K562 (cell line): ENCODE measurements at regions not wholly inside any gene's neighbourhood (a gene's known extent, or its start where the extent isn't known, plus 50 kb on each side); places are given as distances from the start of the nearest gene placed in this dataset.

Experiments used
- ATAC-seq: fragments of 200-7000 bp; cut with Tn5 transposase; 3 replicates; pipeline ENCODE4 v1.9.1; 2020; ENCODE audit warnings: moderate library complexity
- BruUV-seq: library from RNA; stranded (reverse); fragments of 400-500 nt; replicated peaks from 2 replicates; lab custom pipeline; 2021; lab: Mats Ljungman, UMichigan
- CTCF ChIA-PET: fragments of 300-600 bp; formaldehyde crosslinking; extraction: SDS; loops from one replicate; lab custom pipeline; 2021; ENCODE audit warnings: low intra/inter-chr PET ratio; lab: Yijun Ruan, JAX
- POLR2A ChIA-PET: fragments of 300-600, 350-650 bp; sonication (Branson Sonifier 250); formaldehyde crosslinking; extraction: SDS; loops from one replicate; lab custom pipeline; 2021; ENCODE audit warnings: antibody characterized with exemption, inconsistent platforms; lab: Yijun Ruan, JAX
- DNase-seq, 4 experiments: peaks; one replicate each; pipeline versions ENCODE4 v3.0.0 to v3.0.0-alpha.2; 2011 to 2018; ENCODE audit warnings: low spot score in 3 of 4, mixed read lengths in 3 of 4; ENCODE audit errors: extremely low read depth in 1 of 4
- FAIRE-seq: peaks from 2 replicates; lab custom pipeline; 2011; peaks lifted over from hg19 to GRCh38; lab: Jason Lieb, UNC
- H2AFZ ChIP-seq: 2 replicates; pipeline ENCODE4 v1.6.0; 2011; ENCODE audit warnings: low read depth, low read length, control low read depth, inconsistent platforms
- H3K27ac ChIP-seq: fragments of 200-600 bp; 3 replicates; pipeline ENCODE4 v1.8.0; 2011; ENCODE audit warnings: low read depth, mild to moderate bottlenecking, control low read depth, inconsistent platforms, low read length, moderate library complexity, mixed read lengths; ENCODE audit errors: extremely low read depth
- H3K27me3 ChIP-seq, 2 experiments: fragments of 300-600 bp in 1 of 2; 2 replicates in 1 of 2; 3 replicates in 1 of 2; pipeline versions ENCODE4 v1.6.0 to v1.8.0; 2011; ENCODE audit warnings: inconsistent platforms in 2 of 2, low read length in 2 of 2, mild to moderate bottlenecking in 1 of 2, mixed read lengths in 1 of 2, moderate library complexity in 1 of 2; ENCODE audit not compliant: control insufficient read depth in 2 of 2, insufficient read depth in 2 of 2
- H3K36me3 ChIP-seq: fragments of 300-600 bp; 3 replicates; pipeline ENCODE4 v1.8.0; 2011; ENCODE audit warnings: mild to moderate bottlenecking, low read length, inconsistent platforms; ENCODE audit not compliant: control insufficient read depth, insufficient read depth
- H3K4me1 ChIP-seq, 2 experiments: fragments of 200-600 bp in 1 of 2; replicated peaks in 1 of 2; 2 replicates in 1 of 2; 3 replicates in 1 of 2; pipeline versions ENCODE4 v1.5.1 to v1.8.0; 2011; ENCODE audit warnings: inconsistent platforms in 2 of 2, low read length in 2 of 2, mild to moderate bottlenecking in 1 of 2, mixed read lengths in 1 of 2, moderate library complexity in 1 of 2; ENCODE audit not compliant: control insufficient read depth in 2 of 2, insufficient read depth in 2 of 2
- H3K4me2 ChIP-seq: 2 replicates; pipeline ENCODE4 v1.6.1; 2011; ENCODE audit warnings: low read length, control low read depth, inconsistent platforms, mixed read lengths; ENCODE audit not compliant: insufficient read depth
- H3K4me3 ChIP-seq: fragments of 200-600 bp; sonication (generic), shearing (Covaris generic); 2 replicates; pipeline ENCODE4 v1.5.1; 2016; ENCODE audit warnings: control low read depth, inconsistent platforms
- H3K79me2 ChIP-seq: fragments of 200-600 bp; 3 replicates; pipeline ENCODE4 v1.8.0; 2011; ENCODE audit warnings: low read length, inconsistent platforms; ENCODE audit not compliant: control insufficient read depth, insufficient read depth
- H3K9ac ChIP-seq, 2 experiments: 2 replicates each; pipeline versions ENCODE4 v1.6.0 to v1.6.1; 2011; ENCODE audit warnings: low read depth in 2 of 2, low read length in 2 of 2, control low read depth in 1 of 2, inconsistent platforms in 1 of 2, mild to moderate bottlenecking in 1 of 2, mixed read lengths in 1 of 2; ENCODE audit not compliant: insufficient read depth in 1 of 2
- H3K9me1 ChIP-seq: one replicate; pipeline ENCODE4 v1.6.0; 2011; ENCODE audit warnings: inconsistent platforms, mild to moderate bottlenecking, low read length, moderate library complexity; ENCODE audit not compliant: control insufficient read depth, insufficient read depth
- H3K9me3 ChIP-seq: replicated peaks from 2 replicates; pipeline ENCODE4 v1.5.1; 2011; ENCODE audit warnings: low read depth, low read length, inconsistent platforms; ENCODE audit not compliant: control insufficient read depth, insufficient read depth
- H4K20me1 ChIP-seq: replicated peaks from 2 replicates; pipeline ENCODE4 v1.6.1; 2011; ENCODE audit warnings: low read length, inconsistent platforms, mixed read lengths; ENCODE audit not compliant: control insufficient read depth, insufficient read depth
- CAMTA2 ChIP-seq: fragments of 250-450 bp; sonication (Bioruptor Pico); conservative IDR thresholded peaks from 2 replicates; pipeline ENCODE4 v1.5.1; 2022
- DNMT1 ChIP-seq: fragments of 450-650 bp; IDR thresholded peaks from 2 replicates; pipeline ENCODE4 v1.6.1; 2016; ENCODE audit warnings: antibody characterized with exemption, mild to moderate bottlenecking
- E2F1 ChIP-seq: sonication (generic); formaldehyde crosslinking; IDR thresholded peaks from 2 replicates; pipeline ENCODE4 v1.8.1; 2023; ENCODE audit warnings: mild to moderate bottlenecking, missing genetic modification reagents, moderate library complexity
- FOXA3 ChIP-seq, 2 experiments: fragments of 450-650 bp in 1 of 2; sonication (generic) in 1 of 2; formaldehyde crosslinking; IDR thresholded peaks in 1 of 2; conservative IDR thresholded peaks in 1 of 2; 2 replicates each; pipeline versions ENCODE4 v1.4.0 to v1.8.0; 2020 to 2022; ENCODE audit warnings: mild to moderate bottlenecking in 2 of 2, missing genetic modification reagents in 1 of 2
- GABPA ChIP-seq: fragments of 200-800 bp; sonication (Bioruptor generic); conservative IDR thresholded peaks from 2 replicates; pipeline ENCODE4 v1.6.1; 2016; ENCODE audit warnings: low read depth, missing genetic modification characterization, missing compliant biosample characterization
- PHF20 ChIP-seq: fragments of 450-650 bp; IDR thresholded peaks from 2 replicates; pipeline ENCODE4 v1.6.1; 2018; ENCODE audit not compliant: partially characterized antibody
- RUNX1 ChIP-seq: sonication (generic); IDR thresholded peaks from 2 replicates; pipeline ENCODE4 v1.6.1; 2016; ENCODE audit warnings: antibody characterized with exemption, low read depth
- ZNF551 ChIP-seq: fragments of 250-450 bp; sonication (Bioruptor Pico); IDR thresholded peaks from 2 replicates; pipeline ENCODE4 v1.5.0; 2021; ENCODE audit warnings: mild to moderate bottlenecking, moderate library complexity
- ZSCAN29 ChIP-seq: fragments of 450-650 bp; IDR thresholded peaks from 2 replicates; pipeline ENCODE4 v1.6.1; 2017
- WGBS: fragments of 100-300 bp; shearing (Covaris generic); methylation state at CpG from one replicate; pipeline ENCODE4 v1.1.6; 2016; ENCODE audit warnings: low coverage, mixed read lengths; ENCODE audit not compliant: insufficient coverage; ENCODE audit errors: missing lambda C conversion rate; 5-methylcytosine and 5-hydroxymethylcytosine counted together
- in situ Hi-C: fragments of 300-500 bp; cut with MboI; formaldehyde crosslinking; loops from 4 replicates; pipeline ENCODE4 v1.15.0; 2018; ENCODE audit warnings: inconsistent platforms, mixed read lengths
- intact Hi-C: fragments of 100-400 bp; cut with micrococcal nuclease; formaldehyde crosslinking; loops from 2 replicates; pipeline ENCODE4 v1.14.2; 2022
- TF ChIP-seq, protein P1 (sequence below): fragments of 250-450 bp; sonication (Bioruptor Pico); IDR thresholded peaks from 2 replicates; pipeline ENCODE4 v1.5.0; 2021

DNA sequence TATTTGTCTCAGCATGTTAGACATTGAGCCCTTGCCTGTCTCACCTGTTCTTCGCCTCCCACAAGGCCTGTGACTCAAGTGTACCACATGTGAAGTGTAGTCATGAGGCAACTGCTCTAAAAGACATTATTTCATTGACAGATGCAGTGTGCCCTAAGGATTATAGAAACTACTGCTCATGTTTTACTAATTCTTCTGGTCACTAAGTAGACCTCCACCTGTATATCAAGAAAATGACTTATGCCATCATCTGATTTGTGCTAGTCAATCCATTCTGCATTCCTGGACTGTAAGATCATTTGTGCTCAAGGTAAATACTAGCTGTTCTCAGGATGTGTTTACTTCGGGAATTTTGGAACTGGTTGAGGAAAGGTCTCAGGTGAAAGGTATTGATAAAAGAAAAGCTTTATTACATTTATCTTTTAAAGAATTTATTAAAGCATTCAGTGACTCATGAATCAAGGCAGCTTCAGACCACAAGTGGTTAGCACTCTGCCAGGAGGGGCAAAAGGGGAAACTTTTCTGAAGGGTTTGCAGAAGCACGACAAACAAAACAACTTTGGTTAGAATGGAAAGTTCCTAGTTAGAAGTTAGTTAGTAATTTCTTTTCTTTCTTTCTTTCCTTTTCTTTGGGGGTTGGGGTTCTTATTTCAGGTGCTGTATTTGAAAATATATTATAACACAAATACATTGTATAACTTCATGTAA lies 465.3 kb upstream of the CBLB start:
- H3K4me2 ChIP-seq, result no peak overlapping the region
- 0% methylated on average over 3 of the region's 3 CpGs for WGBS
- no peak for TF ChIP-seq ZSCAN29
- no peak for TF ChIP-seq E2F1
- in situ Hi-C loops (no loop called here), intact Hi-C loops (no loop called here)
- BruUV-seq, result no TSS peak
- H3K79me2 ChIP-seq, result no peaks in the 10 kb centered on the region
- no peak for FAIRE-seq
- ATAC-seq, result no peak
- no peak overlapping the region for H3K27ac ChIP-seq
- ChIA-PET POLR2A (no interaction called here), CTCF (no interaction called here)
- H2AFZ ChIP-seq, result no peak overlapping the region
- no peaks in the 10 kb centered on the region for H4K20me1 ChIP-seq
- H3K9me3 ChIP-seq, result no peaks in the 10 kb centered on the region
- no peak overlapping the region for H3K4me3 ChIP-seq
- H3K36me3 ChIP-seq, result no peaks in the 10 kb centered on the region
- no peaks in the 10 kb centered on the region for H3K27me3 ChIP-seq
- H3K9me1 ChIP-seq, result no peaks in the 10 kb centered on the region
- no peak overlapping the region for H3K9ac ChIP-seq
- H3K4me1 ChIP-seq, result no peaks in the 10 kb centered on the region
- DNase-seq, result no peak

DNA sequence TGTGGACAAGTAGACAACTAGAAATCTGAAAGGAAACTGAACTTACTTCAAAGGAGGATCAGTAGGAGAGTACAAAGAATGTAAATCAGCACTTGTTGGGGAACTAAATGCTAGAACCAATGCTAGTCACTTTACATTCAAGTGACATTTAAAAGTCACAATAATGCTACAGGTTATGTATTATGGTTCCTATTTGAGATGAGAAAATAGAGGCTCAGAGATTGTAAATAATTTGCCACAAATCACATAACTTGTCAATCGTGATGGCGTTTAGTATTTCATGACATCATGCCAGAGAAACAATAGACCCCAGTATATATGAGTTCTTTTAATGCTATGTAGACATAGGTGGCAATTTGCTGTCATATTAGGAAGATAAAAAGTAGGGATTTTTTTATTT lies 467.8 kb upstream of the CBLB start:
- ChIA-PET CTCF (no interaction called here), POLR2A (no interaction called here)
- Histone ChIP-seq H3K36me3 (no peaks in the 10 kb centered on the region), H3K4me2 (no peak overlapping the region), H3K9ac (no peak overlapping the region), H2AFZ (no peak overlapping the region), H3K9me3 (no peaks in the 10 kb centered on the region), H3K4me3 (no peak overlapping the region), H3K27ac (no peak overlapping the region), H3K9me1 (no peaks in the 10 kb centered on the region), H3K79me2 (no peaks in the 10 kb centered on the region), H4K20me1 (no peaks in the 10 kb centered on the region), H3K4me1 (no peaks in the 10 kb centered on the region), H3K27me3 (no peaks in the 10 kb centered on the region)
- intact Hi-C loops (no loop called here), in situ Hi-C loops (no loop called here)
- DNase-seq (no peak), ATAC-seq (no peak), FAIRE-seq (no peak)
- 0% methylated on average over 2 of the region's 2 CpGs for WGBS
- BruUV-seq, result no TSS peak
- TF ChIP-seq PHF20, result no peak
- no peak for TF ChIP-seq FOXA3 (CRISPR knock-in tag; conservative IDR thresholded peaks at IDR 0.05 in 1 of 2, IDR thresholded peaks at IDR 0.05 in 1 of 2)
- no peak for TF ChIP-seq DNMT1
- TF ChIP-seq ZNF551 (CRISPR knock-in tag), result no peak
- TF ChIP-seq, protein P1, sequence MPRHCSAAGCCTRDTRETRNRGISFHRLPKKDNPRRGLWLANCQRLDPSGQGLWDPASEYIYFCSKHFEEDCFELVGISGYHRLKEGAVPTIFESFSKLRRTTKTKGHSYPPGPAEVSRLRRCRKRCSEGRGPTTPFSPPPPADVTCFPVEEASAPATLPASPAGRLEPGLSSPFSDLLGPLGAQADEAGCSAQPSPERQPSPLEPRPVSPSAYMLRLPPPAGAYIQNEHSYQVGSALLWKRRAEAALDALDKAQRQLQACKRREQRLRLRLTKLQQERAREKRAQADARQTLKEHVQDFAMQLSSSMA (CRISPR knock-in tag), result no peak
- TF ChIP-seq RUNX1, result no peak
- TF ChIP-seq CAMTA2 (CRISPR knock-in tag), result no peak
- TF ChIP-seq GABPA, result no peak
